Aorta (tissue), 5 donors: ENCODE measurements at regions not wholly inside any gene's neighbourhood (a gene's known extent, or its start where the extent isn't known, plus 50 kb on each side); places are given as distances from the start of the nearest gene placed in this dataset.
"Not testable (repeated sequence)": the region's sequence is repeated elsewhere in the genome, so short reads cannot be mapped to it uniquely, and the experiment has no call there.

Experiments used
- ATAC-seq: fragments of 200-7000 bp; cut with Tn5 transposase; one replicate; pipeline ENCODE4 v1.9.1; 2022; ENCODE audit warnings: moderate library complexity; ENCODE audit not compliant: low FRiP score
- DNase-seq, 2 donors: peaks; one replicate each; pipeline ENCODE4 v3.0.0-alpha.2; 2020
- H3K27ac ChIP-seq, 2 donors: one replicate each; pipeline ENCODE4 v1.5.1; 2013; ENCODE audit warnings: low read length in 2 of 2, mild to moderate bottlenecking in 2 of 2, moderate library complexity in 2 of 2, control low read depth in 1 of 2, inconsistent platforms in 1 of 2, low read depth in 1 of 2
- H3K27me3 ChIP-seq, 2 donors: one replicate each; pipeline ENCODE4 v1.6.1; 2013; ENCODE audit warnings: control low read depth in 1 of 2, low read length in 1 of 2, mild to moderate bottlenecking in 1 of 2, moderate library complexity in 1 of 2; ENCODE audit not compliant: insufficient read depth in 2 of 2, control insufficient read depth in 1 of 2
- H3K36me3 ChIP-seq, 2 donors: one replicate each; pipeline ENCODE4 v1.6.1; 2013; ENCODE audit warnings: control low read depth in 1 of 2, low read length in 1 of 2, mild to moderate bottlenecking in 1 of 2; ENCODE audit not compliant: insufficient read depth in 2 of 2, control insufficient read depth in 1 of 2
- H3K4me1 ChIP-seq, 2 donors: one replicate each; pipeline ENCODE4 v1.6.1; 2013; ENCODE audit warnings: low read length in 2 of 2, control low read depth in 1 of 2, mild to moderate bottlenecking in 1 of 2, moderate library complexity in 1 of 2; ENCODE audit not compliant: insufficient read depth in 2 of 2, control insufficient read depth in 1 of 2
- H3K4me3 ChIP-seq, 2 donors: one replicate each; pipeline ENCODE4 v1.5.1; 2013; ENCODE audit warnings: low read length in 2 of 2, control low read depth in 1 of 2, mild to moderate bottlenecking in 1 of 2
- H3K9me3 ChIP-seq: one replicate; pipeline ENCODE4 v1.6.1; 2013; ENCODE audit warnings: mild to moderate bottlenecking, low read length; ENCODE audit not compliant: control insufficient read depth
- WGBS, 2 donors: extraction: QIAGEN DNeasy Blood & Tissue Kit; methylation state at CpG; one replicate each; pipeline ENCODE4 v1.1.7; 2013; 5-methylcytosine and 5-hydroxymethylcytosine counted together
- intact Hi-C, 2 donors: fragments of 100-400 bp; cut with DNase I; formaldehyde crosslinking; loops; one replicate each; pipeline versions ENCODE4 v1.14.2 to v1.15.0; 2022
- donor health status: healthy with polysubstance abuse.
- donor health status: Bipolar disorder and iron deficiency.
- donor health status: DM: no; HTN: no; CAD: no.
- donor health status: DM: no; HTN: no; CAD: no.
- donor health status: DM: yes; HTN: yes; CAD: no.

DNA sequence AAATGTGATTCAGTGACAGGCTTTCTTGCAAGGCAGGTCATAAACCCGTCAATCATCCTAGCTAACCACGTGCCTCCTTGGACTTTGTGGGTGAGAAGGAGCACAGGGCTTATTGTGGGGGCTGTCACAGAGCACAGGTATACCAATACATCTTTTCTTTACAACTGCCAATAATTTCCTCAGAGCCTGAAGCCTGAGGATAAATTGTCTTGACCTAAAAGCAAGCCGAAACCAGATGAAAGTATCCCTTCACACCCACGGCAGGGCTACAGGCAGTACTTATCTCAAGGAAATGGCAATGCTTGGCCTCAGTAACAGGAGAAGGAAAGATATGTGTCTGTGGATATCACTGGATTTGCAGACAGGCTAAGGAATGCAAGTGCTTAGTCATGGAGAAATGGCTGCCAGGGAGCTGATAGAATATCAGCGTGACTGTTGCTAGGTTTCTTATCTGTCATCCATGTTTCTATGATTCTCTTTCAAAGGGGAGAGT, 90.3 kb upstream of the ZNF366 start:
- intact Hi-C loops: loop anchor here in 1 of 2 donors (10.0 kb wide), 1 partner anchor 233 kb away; no protein-coding TSS in a partner anchor

DNA sequence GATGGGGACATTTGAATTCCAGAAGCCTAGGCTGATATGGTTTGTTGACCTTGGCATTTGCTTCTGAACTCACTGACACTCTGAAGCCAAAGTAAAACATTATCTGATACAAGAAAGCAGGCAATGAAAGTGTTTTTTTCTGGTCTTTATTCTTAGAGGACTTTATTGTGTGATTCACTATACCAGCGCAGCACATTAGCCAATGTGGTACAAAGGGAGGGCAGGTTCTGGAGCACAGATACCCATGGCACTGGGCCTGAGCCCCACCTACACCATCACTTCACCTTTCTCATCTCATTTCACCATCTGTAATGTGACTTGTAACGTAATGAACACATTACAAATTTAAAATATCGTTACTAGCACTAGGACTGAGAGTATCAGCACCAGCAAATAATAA, 89.7 kb upstream of the ZNF366 start:
- intact Hi-C loops: loop anchor here in 1 of 2 donors (10.0 kb wide), 1 partner anchor 232 kb away; no protein-coding TSS in a partner anchor
- Histone ChIP-seq H3K4me1 (peaks cover 0 to 2% of the 10 kb centered on the region in 2 donors), H3K27ac (no peak overlapping the region), H3K9me3 (peaks cover 1% of the 10 kb centered on the region), H3K4me3 (no peak overlapping the region), H3K36me3 (no peaks in the 10 kb centered on the region), H3K27me3 (no peaks in the 10 kb centered on the region)
- DNase-seq (no peak), ATAC-seq (no peak)
- 25 to 42% methylated on average over 3 of the region's 3 CpGs for WGBS, 2 donors

More for the DNA sequence above, 90.3 kb upstream of the ZNF366 start:
- no peaks in the 10 kb centered on the region for H3K36me3 ChIP-seq
- no peak overlapping the region for H3K27ac ChIP-seq
- peaks cover 0 to 2% of the 10 kb centered on the region in 2 donors for H3K4me1 ChIP-seq
- ATAC-seq (peak; percentile 68), DNase-seq (no peak)
- H3K27me3 ChIP-seq: no peaks in the 10 kb centered on the region
- H3K9me3 ChIP-seq: peaks cover 1% of the 10 kb centered on the region
- WGBS, 2 donors: 16 to 26% methylated on average over 5 of the region's 5 CpGs
- H3K4me3 ChIP-seq: no peak overlapping the region

DNA sequence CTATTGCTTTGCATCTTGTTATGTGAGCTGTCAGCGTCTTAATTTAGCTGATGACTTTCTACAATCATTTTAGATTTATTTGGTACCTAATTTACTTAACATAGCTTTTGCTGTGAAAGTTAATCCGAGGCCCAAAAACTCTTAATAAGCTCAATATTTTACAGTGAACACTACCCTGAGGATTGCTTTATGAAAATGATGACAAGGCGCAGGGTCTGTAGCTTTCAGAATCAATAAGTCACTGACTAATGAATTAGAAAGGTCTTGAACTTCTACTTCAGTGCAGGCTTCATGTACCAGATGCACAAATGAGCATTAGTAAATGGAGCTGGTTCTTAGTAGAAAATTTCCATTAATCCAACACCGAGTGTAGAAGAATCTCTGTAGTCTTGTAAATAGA, 81.4 kb upstream of the ZNF366 start:
- WGBS, 2 donors: 97 to 98% methylated on average over 4 of the region's 4 CpGs
- ATAC-seq (no peak), DNase-seq (no peak)
- Histone ChIP-seq H3K27me3 (no peaks in the 10 kb centered on the region), H3K36me3 (no peaks in the 10 kb centered on the region), H3K27ac (no peak overlapping the region), H3K9me3 (no peaks in the 10 kb centered on the region), H3K4me1 (peaks cover 3 to 4% of the 10 kb centered on the region in 2 donors), H3K4me3 (no peak overlapping the region)
- intact Hi-C loops: no loop called here

DNA sequence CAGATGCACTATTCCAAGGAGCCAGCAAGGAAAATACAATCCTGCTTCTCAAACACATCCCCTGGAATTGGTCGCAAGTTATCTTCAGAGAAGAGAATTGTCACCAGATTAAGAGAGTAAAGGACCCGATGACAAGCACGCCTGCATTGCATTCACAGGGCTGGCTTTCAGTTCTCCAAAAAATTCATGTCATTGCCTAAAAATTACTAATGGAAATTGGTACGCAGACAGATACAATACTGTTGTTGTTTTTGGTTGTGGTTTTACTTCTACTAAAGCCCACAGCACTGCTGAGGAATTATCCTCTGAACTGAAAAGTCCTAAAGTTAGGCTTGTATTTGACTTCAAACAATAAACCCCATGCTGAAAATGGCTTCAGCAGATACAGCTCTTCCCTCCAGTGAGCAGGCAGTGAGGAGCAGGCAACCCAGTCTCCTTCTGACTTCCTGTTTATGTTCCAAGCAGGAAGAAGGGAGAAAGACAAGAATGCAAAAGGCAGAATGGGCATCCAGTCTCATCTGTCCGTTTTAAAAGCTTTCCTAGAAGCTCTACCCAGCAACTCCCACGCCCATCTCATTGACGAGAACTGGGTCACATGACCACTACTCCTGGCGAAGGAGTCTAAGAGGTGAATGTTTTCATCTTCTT, 80.6 kb upstream of the ZNF366 start:
- Histone ChIP-seq H3K27ac (no peak overlapping the region), H3K9me3 (no peaks in the 10 kb centered on the region), H3K36me3 (no peaks in the 10 kb centered on the region), H3K27me3 (no peaks in the 10 kb centered on the region), H3K4me1 (peaks cover 3 to 4% of the 10 kb centered on the region in 2 donors), H3K4me3 (no peak overlapping the region)
- intact Hi-C loops: no loop called here
- no peak for ATAC-seq
- WGBS, 2 donors: 74 to 77% methylated on average over 8 of the region's 8 CpGs
- no peak for DNase-seq

DNA sequence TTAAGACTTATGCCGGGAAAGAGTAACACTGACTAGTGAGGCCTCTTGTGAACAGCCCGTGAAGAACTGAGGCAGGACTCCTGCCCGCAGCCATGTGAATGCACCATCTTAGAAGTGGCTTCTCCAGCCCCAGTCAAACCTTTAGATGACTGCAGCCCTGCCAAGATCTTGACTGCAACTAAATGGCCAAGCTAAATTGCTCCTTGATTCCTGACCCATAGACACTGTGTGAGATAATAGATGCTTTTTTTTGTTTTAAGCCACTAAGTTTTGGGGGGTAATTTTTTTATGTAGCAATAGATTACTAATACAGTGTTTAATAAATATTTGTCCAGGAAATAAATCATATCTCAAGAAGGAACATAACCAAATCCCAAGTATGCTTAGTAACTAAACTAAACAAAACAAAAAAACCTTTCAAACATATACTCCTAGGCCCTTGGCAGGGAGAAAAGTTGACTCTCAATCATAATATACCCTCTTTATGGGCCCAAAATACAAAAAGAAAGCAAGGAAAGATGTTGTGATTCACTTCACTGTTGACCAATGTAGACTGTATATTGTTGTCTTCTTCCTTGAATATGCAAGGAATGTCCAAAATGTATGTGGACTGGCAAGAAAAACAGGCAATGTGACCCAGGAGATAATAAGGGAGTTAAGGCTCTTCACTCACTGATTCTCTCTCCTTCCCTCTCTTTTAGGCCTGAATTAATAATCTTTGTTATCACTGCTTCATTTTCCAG, 79.7 kb upstream of the ZNF366 start:
- ATAC-seq (no peak), DNase-seq (no peak)
- Histone ChIP-seq H3K27ac (no peak overlapping the region), H3K4me1 (peaks cover 3 to 4% of the 10 kb centered on the region in 2 donors), H3K36me3 (no peaks in the 10 kb centered on the region), H3K27me3 (no peaks in the 10 kb centered on the region), H3K9me3 (no peaks in the 10 kb centered on the region), H3K4me3 (no peak overlapping the region)
- intact Hi-C loops: no loop called here
- WGBS, 2 donors: 77 to 92% methylated on average over 3 of the region's 3 CpGs

DNA sequence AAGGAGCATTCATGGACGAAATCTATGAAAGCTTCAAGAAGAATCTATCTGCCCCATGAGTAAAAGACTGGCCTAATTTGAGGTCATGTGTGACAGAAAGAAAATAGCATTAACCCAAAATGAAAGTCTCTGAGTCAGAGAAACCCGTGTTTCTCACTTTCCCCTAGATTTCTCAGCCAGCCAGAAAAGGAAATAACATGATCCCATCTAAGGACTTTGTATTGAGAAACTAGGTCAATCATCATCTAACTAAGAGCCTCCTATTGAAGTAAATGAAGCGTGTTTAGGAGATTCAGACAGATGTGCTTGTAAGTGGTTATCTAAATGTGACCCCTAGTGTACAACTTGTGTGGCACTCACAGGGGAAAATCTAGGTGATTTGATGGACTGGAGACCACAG, 77.3 kb upstream of the ZNF366 start:
- no peak for ATAC-seq
- whole genome bisulfite sequencing, 2 donors: 45 to 59% methylated on average over 3 of the region's 3 CpGs
- H3K27ac ChIP-seq: no peak overlapping the region
- DNase-seq: no peak
- H3K9me3 ChIP-seq: no peaks in the 10 kb centered on the region
- no peaks in the 10 kb centered on the region for H3K36me3 ChIP-seq
- H3K4me1 ChIP-seq: peaks cover 3 to 4% of the 10 kb centered on the region in 2 donors
- intact Hi-C loops: no loop called here
- no peak overlapping the region for H3K4me3 ChIP-seq
- no peaks in the 10 kb centered on the region for H3K27me3 ChIP-seq

DNA sequence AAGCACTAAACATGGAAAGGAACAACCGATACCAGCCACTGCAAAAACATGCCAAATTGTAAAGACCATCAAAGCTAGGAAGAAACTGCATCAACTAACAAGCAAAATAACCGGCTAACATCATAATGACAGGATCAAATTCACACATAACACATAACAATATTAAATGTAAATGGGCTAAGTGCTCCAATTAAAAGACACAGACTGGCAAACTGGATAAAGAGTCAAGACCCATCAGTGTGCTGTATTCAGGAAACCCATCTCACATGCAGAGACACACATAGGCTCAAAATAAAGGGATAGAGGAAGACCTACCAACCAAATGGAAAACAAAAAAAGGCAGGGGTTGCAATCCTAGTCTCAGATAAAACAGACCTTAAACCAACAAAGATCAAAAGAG, 72.1 kb upstream of the ZNF366 start:
- DNase-seq, H3K27me3 ChIP-seq, H3K27ac ChIP-seq, H3K36me3 ChIP-seq, H3K4me3 ChIP-seq, H3K4me1 ChIP-seq, H3K9me3 ChIP-seq, intact Hi-C loops, ATAC-seq: not testable (repeated sequence)
- WGBS, 2 donors: 86 to 94% methylated on average over 2 of the region's 2 CpGs

DNA sequence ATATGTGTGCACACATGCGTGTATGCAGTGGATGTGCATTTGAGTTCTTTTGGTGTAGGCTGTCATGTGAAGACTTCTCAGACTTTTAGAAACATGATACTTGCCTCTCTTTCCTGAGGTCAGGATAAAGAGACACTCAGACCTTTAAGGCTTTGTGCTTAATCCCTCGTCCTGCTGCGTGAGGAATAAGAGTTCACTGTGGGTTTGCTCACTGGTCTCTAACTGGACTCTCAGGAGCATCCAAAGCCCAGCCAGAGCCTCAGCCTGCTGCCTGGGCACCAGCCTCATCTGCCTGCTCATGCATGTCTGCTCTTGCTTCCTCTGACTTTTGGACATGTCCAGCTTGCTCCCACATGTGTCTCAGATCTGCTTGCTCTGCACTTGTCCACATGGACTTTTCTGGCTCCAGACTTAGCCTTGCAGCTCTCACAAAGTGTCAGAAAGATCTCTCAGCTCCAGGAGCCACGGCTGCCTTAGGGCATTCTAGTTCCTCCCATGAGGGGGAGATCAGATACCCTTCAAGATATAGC, 65.1 kb upstream of the ZNF366 start:
- no peak for ATAC-seq
- intact Hi-C loops: no loop called here
- WGBS, 2 donors: 83 to 90% methylated on average over 4 of the region's 4 CpGs

More for the DNA sequence above, 65.1 kb upstream of the ZNF366 start:
- no peaks in the 10 kb centered on the region for H3K9me3 ChIP-seq
- no peak for DNase-seq
- H3K4me1 ChIP-seq: no peaks in the 10 kb centered on the region
- no peak overlapping the region for H3K27ac ChIP-seq
- no peak overlapping the region for H3K4me3 ChIP-seq
- no peaks in the 10 kb centered on the region for H3K36me3 ChIP-seq
- no peaks in the 10 kb centered on the region for H3K27me3 ChIP-seq
